GM23338 (cell line): ENCODE measurements at regions not wholly inside any gene's neighbourhood (a gene's known extent, or its start where the extent isn't known, plus 50 kb on each side); places are given as distances from the start of the nearest gene placed in this dataset.

Experiments
- ATAC-seq: fragments of 200-7000 bp; cut with Tn5 transposase; 3 replicates; pipeline ENCODE4 v1.9.1; 2020
- DNase-seq: peaks from one replicate; pipeline ENCODE4 v3.0.0-alpha.2; 2015; ENCODE audit warnings: low spot score
- H2AFZ ChIP-seq: fragments of 200-600 bp; sonication (generic); 2 replicates; pipeline ENCODE4 v1.8.0; 2016; ENCODE audit warnings: antibody characterized with exemption, mild to moderate bottlenecking, moderate library complexity
- H3F3A ChIP-seq: fragments of 200-600 bp; sonication (generic); replicated peaks from 2 replicates; pipeline ENCODE4 v1.8.0; 2017; ENCODE audit warnings: antibody characterized with exemption, mixed run types, low read depth
- H3K27ac ChIP-seq: fragments of 200-600 bp; sonication (generic); 2 replicates; pipeline ENCODE4 v1.6.1; 2016; ENCODE audit warnings: low read depth
- H3K27me3 ChIP-seq: fragments of 200-600 bp; sonication (generic); 2 replicates; pipeline ENCODE4 v1.8.0; 2016; ENCODE audit warnings: mild to moderate bottlenecking, mixed run types, moderate library complexity; ENCODE audit not compliant: insufficient read depth
- H3K36me3 ChIP-seq: fragments of 200-600 bp; sonication (generic); 2 replicates; pipeline ENCODE4 v1.8.0; 2016; ENCODE audit warnings: mild to moderate bottlenecking; ENCODE audit not compliant: insufficient read depth
- H3K4me1 ChIP-seq: fragments of 200-600 bp; sonication (generic); 2 replicates; pipeline ENCODE4 v1.8.0; 2016; ENCODE audit warnings: mild to moderate bottlenecking, moderate library complexity; ENCODE audit not compliant: insufficient read depth
- H3K4me2 ChIP-seq: fragments of 200-600 bp; sonication (generic); 2 replicates; pipeline ENCODE4 v1.7.1; 2017; ENCODE audit warnings: mixed run types
- H3K4me3 ChIP-seq: fragments of 200-600 bp; sonication (generic); 2 replicates; pipeline ENCODE4 v1.6.1; 2016; ENCODE audit warnings: mixed run types
- H3K79me2 ChIP-seq: fragments of 200-600 bp; sonication (generic); replicated peaks from 2 replicates; pipeline ENCODE4 v1.8.0; 2017; ENCODE audit warnings: mild to moderate bottlenecking; ENCODE audit not compliant: insufficient read depth
- H3K9me2 ChIP-seq: fragments of 200-600 bp; sonication (generic); 2 replicates; pipeline ENCODE4 v1.8.0; 2017; ENCODE audit not compliant: insufficient read depth
- H4K20me1 ChIP-seq: fragments of 200-600 bp; sonication (generic); replicated peaks from 2 replicates; pipeline ENCODE4 v1.8.0; 2017; ENCODE audit warnings: mild to moderate bottlenecking; ENCODE audit not compliant: insufficient read depth
- H3K27ac Mint-ChIP-seq: 2 replicates; pipeline ENCODE4 v1.8.0; 2020; ENCODE audit warnings: inconsistent platforms, mild to moderate bottlenecking, moderate library complexity, mixed read lengths
- H3K27me3 Mint-ChIP-seq: 3 replicates; pipeline ENCODE4 v1.8.0; 2022; ENCODE audit warnings: low read depth, mild to moderate bottlenecking, moderate library complexity, mixed read lengths, inconsistent platforms; ENCODE audit not compliant: insufficient read depth, poor library complexity
- H3K36me3 Mint-ChIP-seq: 3 replicates; pipeline ENCODE4 v1.8.0; 2021; ENCODE audit warnings: low read depth, mild to moderate bottlenecking, inconsistent platforms, moderate library complexity, mixed read lengths
- H3K4me1 Mint-ChIP-seq: 3 replicates; pipeline ENCODE4 v1.8.0; 2020; ENCODE audit warnings: mild to moderate bottlenecking, inconsistent platforms, mixed read lengths
- H3K4me3 Mint-ChIP-seq: 3 replicates; pipeline ENCODE4 v1.8.0; 2021; ENCODE audit warnings: moderate library complexity, mild to moderate bottlenecking, inconsistent platforms, mixed read lengths
- H3K9me3 Mint-ChIP-seq: 3 replicates; pipeline ENCODE4 v1.8.0; 2020; ENCODE audit warnings: moderate library complexity, mild to moderate bottlenecking, inconsistent platforms, mixed read lengths
- CTCF ChIP-seq, 2 experiments: fragments of 200-600 bp in 1 of 2; sonication (generic) in 1 of 2; conservative IDR thresholded peaks; 2 replicates each; pipeline versions ENCODE4 v1.5.1 to v1.6.1; 2016 to 2017; ENCODE audit warnings: antibody characterized with exemption in 2 of 2, low read depth in 2 of 2, mild to moderate bottlenecking in 2 of 2, moderate library complexity in 1 of 2
- ETS1 ChIP-seq: IDR thresholded peaks from 2 replicates; pipeline ENCODE4 v1.6.1; 2016; ENCODE audit warnings: antibody characterized with exemption
- EZH2 ChIP-seq: fragments of 200-600 bp; sonication (generic); IDR thresholded peaks from one replicate; pipeline ENCODE4 v1.8.0; 2017; ENCODE audit warnings: antibody characterized with exemption, mild to moderate bottlenecking, low read depth; ENCODE audit not compliant: unreplicated experiment
- EZH2phosphoT487 ChIP-seq: fragments of 200-600 bp; sonication (generic); IDR thresholded peaks from one replicate; pipeline ENCODE4 v1.8.1; 2018; ENCODE audit warnings: antibody characterized with exemption; ENCODE audit not compliant: unreplicated experiment
- JUNB ChIP-seq: IDR thresholded peaks from one replicate; pipeline ENCODE4 v1.6.1; 2016; ENCODE audit warnings: antibody characterized with exemption; ENCODE audit not compliant: unreplicated experiment
- NANOG ChIP-seq: IDR thresholded peaks from 2 replicates; pipeline ENCODE4 v1.6.1; 2016; ENCODE audit warnings: antibody characterized with exemption, borderline replicate concordance
- STAT1 ChIP-seq: IDR thresholded peaks from one replicate; pipeline ENCODE4 v1.6.1; 2016; ENCODE audit warnings: antibody characterized with exemption; ENCODE audit not compliant: unreplicated experiment
- ZNF462 ChIP-seq: fragments of 250-450 bp; sonication (Bioruptor Pico); IDR thresholded peaks from 2 replicates; pipeline ENCODE4 v1.5.0; 2020; ENCODE audit warnings: mild to moderate bottlenecking, moderate library complexity

- no peak for TF ChIP-seq EZH2phosphoT487
- TF ChIP-seq CTCF (conservative IDR thresholded peaks at IDR 0.05; ENCODE audit: low read depth in 2 of 2), result no peak
These were observed 638.3 kb downstream of the CCDC171 start (continued) for GRCh38 chr9:16191191-16191590.

GRCh38 chr9:16191691-16192402 lies 639.0 kb downstream of the CCDC171 start:
- H3K36me3 ChIP-seq, result no peaks in the 10 kb centered on the region
- H3K36me3 Mint-ChIP-seq, result no peaks in the 10 kb centered on the region
- peaks cover 15% of the 10 kb centered on the region for H3K4me1 Mint-ChIP-seq
- no peak overlapping the region for H3K4me3 ChIP-seq
- H3K27me3 Mint-ChIP-seq, result no peaks in the 10 kb centered on the region
- no peak overlapping the region for H3K4me3 Mint-ChIP-seq
- ATAC-seq (peak; percentile 100), DNase-seq (peak; percentile 92)
- peaks cover 12% of the 10 kb centered on the region; the same call in 2 of the 3 replicates for H3K9me3 Mint-ChIP-seq
- H3K9me2 ChIP-seq, result no peaks in the 10 kb centered on the region
- no peak overlapping the region for H3K27ac ChIP-seq
- H3K79me2 ChIP-seq, result no peaks in the 10 kb centered on the region
- peaks cover 11% of the 10 kb centered on the region for H3K4me1 ChIP-seq
- H4K20me1 ChIP-seq, result no peaks in the 10 kb centered on the region
- no peak for TF ChIP-seq EZH2
- peak; percentile 83 to 95 for TF ChIP-seq CTCF (conservative IDR thresholded peaks at IDR 0.05; ENCODE audit: low read depth in 2 of 2)
- no peak for TF ChIP-seq JUNB
- TF ChIP-seq STAT1, result no peak
- TF ChIP-seq NANOG, result no peak
- no peak for TF ChIP-seq ETS1
- TF ChIP-seq ZNF462 (CRISPR knock-in tag), result no peak
- H3K27me3 ChIP-seq, result no peaks in the 10 kb centered on the region
- no peaks in the 10 kb centered on the region for H3F3A ChIP-seq
- peak overlapping the region; percentile 99 for H2AFZ ChIP-seq
- peak overlapping the region; percentile 69 for H3K4me2 ChIP-seq
- no peak overlapping the region for H3K27ac Mint-ChIP-seq
